Fibroblast of upper back skin (primary cell): ENCODE measurements at regions not wholly inside any gene's neighbourhood (a gene's known extent, or its start where the extent isn't known, plus 50 kb on each side); places are given as distances from the start of the nearest gene placed in this dataset.
"Not testable (repeated sequence)": the region's sequence is repeated elsewhere in the genome, so short reads cannot be mapped to it uniquely, and the experiment has no call there.

ENCODE experiments used
- DNase-seq: peaks from one replicate; pipeline ENCODE4 v3.0.0-alpha.2; 2013

- DNase-seq: no peak
Measured at GRCh38 chr12:125519026-125519651, 453.9 kb downstream of the AACS start.

- DNase-seq: no peak
Measured at GRCh38 chr12:125525879-125526278, 460.6 kb downstream of the AACS start.

- DNase-seq: no peak
Measured at GRCh38 chr12:125528281-125528680, 463.0 kb downstream of the AACS start.

GRCh38 chr12:125530201-125530600 is 465.0 kb downstream of the AACS start:
- DNase-seq: no peak

GRCh38 chr12:125530876-125531275 is 465.6 kb downstream of the AACS start:
- DNase-seq: no peak

- DNase-seq: no peak
Measured at GRCh38 chr12:125531574-125531973, 466.3 kb downstream of the AACS start.

- DNase-seq: no peak
Measured at GRCh38 chr12:125533434-125534029, 468.3 kb downstream of the AACS start.

GRCh38 chr12:125538401-125539199 is 473.4 kb downstream of the AACS start:
- DNase-seq: no peak

GRCh38 chr12:125540580-125541204 is 475.5 kb downstream of the AACS start:
- no peak for DNase-seq

- no peak for DNase-seq
Measured at GRCh38 chr12:125544960-125545359, 479.7 kb downstream of the AACS start.

- DNase-seq: no peak
Measured at GRCh38 chr12:125549171-125549570, 483.9 kb downstream of the AACS start.

- DNase-seq: no peak
Measured at GRCh38 chr12:125549836-125550235, 484.6 kb downstream of the AACS start.

GRCh38 chr12:125552295-125552694 is 487.1 kb downstream of the AACS start:
- DNase-seq: no peak

GRCh38 chr12:125561008-125561407 is 495.8 kb downstream of the AACS start:
- DNase-seq: not testable (repeated sequence)

GRCh38 chr12:125564753-125565152 is 499.5 kb downstream of the AACS start:
- no peak for DNase-seq

- DNase-seq: no peak
Measured at GRCh38 chr12:125567581-125567980, 502.3 kb downstream of the AACS start.

- DNase-seq: no peak
Measured at GRCh38 chr12:125568306-125568705, 503.1 kb downstream of the AACS start.

GRCh38 chr12:125573271-125573670 is 508.0 kb downstream of the AACS start:
- DNase-seq: no peak

GRCh38 chr12:125577334-125577733 is 512.1 kb downstream of the AACS start:
- DNase-seq: no peak

- DNase-seq: no peak
Measured at GRCh38 chr12:125579916-125580315, 514.7 kb downstream of the AACS start.

GRCh38 chr12:125583071-125583470 is 517.8 kb downstream of the AACS start:
- no peak for DNase-seq

- no peak for DNase-seq
Measured at GRCh38 chr12:125586441-125586840, 521.2 kb downstream of the AACS start.

GRCh38 chr12:125593269-125593668 is 528.0 kb downstream of the AACS start:
- no peak for DNase-seq

GRCh38 chr12:125604976-125605375 is 539.7 kb downstream of the AACS start:
- DNase-seq: no peak
